ENCODE measurements at regions not wholly inside any gene's neighbourhood (a gene's known extent, or its start where the extent isn't known, plus 50 kb on each side); places are given as distances from the start of the nearest gene placed in this dataset.
"Not testable (repeated sequence)": the region's sequence is repeated elsewhere in the genome, so short reads cannot be mapped to it uniquely, and the experiment has no call there.

GRCh38 chr3:35216501-35217266 lies 422.6 kb upstream of the ARPP21 start:
- no peak for DNase-seq

- no peak for DNase-seq
Measured at GRCh38 chr3:35223632-35224394, 415.5 kb upstream of the ARPP21 start.

DNA sequence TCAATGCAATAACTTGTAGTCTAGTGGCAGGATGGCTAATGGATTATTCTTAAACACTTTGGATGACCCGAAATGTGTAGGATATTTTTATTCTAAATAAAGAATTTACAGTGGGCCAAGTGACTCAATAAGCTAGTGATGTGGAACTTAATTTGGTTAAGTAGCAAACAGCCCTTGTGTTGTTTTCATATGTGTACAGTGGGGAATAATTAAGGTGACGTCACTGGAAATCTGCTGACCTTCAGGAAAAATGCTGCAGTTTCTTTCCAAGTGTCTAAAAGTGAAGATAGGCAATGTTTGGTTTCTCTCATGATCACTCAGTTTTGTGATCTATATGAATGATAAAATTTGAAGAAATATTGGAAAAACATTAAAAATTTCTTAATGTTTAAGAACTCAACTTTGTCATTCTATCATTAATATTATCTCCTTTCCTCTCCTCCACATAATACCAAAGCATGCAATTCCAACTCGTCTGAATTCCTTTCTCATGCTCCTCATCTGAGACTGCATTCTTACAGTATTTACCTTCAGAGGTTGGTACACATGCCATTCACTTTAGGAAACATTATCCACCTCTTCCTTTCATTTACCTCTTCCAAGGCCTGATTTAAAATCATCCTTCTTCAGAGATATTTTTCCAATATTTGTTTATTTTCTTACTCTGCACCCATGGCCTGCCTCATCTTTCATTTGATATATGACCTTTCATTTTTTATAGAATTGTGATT lies 414.6 kb upstream of the ARPP21 start:
- DNase-seq = no peak

DNA sequence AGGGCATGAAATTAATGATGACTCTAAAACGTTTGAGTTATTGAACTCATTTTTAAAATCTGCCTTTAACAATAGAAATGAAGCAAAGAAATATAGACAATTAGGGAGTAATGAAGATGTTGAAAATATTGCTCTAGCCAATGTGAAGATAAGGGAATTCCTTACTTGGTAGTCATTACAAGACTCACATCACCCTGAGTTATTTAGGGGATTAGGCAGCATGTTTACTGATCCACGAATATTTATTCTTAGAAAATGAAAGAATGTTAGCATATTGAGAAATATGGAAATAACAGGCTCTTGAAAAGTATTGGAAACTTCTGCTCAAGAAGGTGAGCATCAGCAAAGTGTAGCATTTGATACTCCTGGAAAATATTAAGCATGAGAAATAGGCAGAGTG lies 398.1 kb upstream of the ARPP21 start:
- peak; percentile 2 for DNase-seq

- DNase-seq = no peak
Measured at GRCh38 chr3:35254917-35255316, 384.4 kb upstream of the ARPP21 start.

GRCh38 chr3:35257641-35258040 lies 381.7 kb upstream of the ARPP21 start:
- DNase-seq = no peak

DNA sequence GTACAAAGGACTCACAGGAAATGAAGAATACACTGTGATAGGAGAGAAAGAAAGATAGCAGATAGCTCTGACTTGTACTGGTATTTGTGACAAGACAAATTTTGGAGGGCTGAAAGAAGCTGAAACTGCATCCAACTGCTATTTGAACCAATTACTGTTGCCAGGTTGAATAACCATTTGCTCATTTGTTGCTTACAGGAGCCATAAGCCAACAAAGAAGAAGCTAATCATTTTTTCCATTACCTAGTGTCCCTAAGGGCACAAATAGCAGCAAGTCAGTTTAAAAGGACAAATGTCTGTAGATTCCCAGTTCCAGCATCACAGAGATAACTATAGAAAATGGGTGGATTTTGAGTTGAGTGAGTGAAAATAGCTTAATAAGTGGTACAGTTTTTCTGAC lies 376.9 kb upstream of the ARPP21 start:
- DNase-seq = no peak

- DNase-seq = no peak
Measured at GRCh38 chr3:35263477-35263876, 375.8 kb upstream of the ARPP21 start.

DNA sequence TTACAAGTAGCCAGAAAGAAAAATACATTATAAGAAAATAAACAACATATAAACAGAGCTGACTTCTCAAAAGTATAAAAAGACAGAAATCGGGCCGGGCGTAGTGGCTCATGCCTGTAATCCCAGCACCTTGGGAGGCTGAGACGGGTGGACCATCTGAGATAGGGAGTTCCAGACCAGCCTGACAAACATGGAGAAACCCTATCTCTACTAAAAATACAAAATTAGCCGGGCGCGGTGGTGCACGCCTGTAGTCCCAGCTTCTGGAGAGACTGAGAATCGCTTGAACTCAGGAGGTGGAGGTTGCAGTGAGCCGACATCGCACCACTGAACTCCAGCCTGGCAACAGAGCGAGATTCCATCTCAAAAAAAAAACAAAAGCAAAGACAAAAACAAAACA lies 373.3 kb upstream of the ARPP21 start:
- DNase-seq = not testable (repeated sequence)

DNA sequence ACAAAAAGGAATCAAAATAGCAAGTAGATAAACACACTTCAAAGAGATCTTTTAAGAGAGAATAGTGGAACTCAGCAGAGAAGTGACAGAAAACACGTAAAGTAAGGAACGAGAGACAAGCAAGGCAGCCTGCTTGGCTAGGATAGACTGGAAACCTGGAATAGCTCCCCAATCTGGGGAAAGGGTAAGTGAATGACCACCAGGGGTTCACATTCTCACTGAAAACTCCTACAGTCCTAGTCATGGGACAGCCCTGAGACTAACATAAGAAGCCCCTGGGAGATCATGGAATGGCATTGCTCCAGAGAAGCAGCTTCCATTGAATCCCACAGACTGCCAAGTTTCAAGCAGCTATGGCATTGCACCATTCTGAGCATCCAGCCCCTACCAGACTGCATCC lies 363.6 kb upstream of the ARPP21 start:
- no peak for DNase-seq

GRCh38 chr3:35276568-35276967 lies 362.8 kb upstream of the ARPP21 start:
- no peak for DNase-seq

DNA sequence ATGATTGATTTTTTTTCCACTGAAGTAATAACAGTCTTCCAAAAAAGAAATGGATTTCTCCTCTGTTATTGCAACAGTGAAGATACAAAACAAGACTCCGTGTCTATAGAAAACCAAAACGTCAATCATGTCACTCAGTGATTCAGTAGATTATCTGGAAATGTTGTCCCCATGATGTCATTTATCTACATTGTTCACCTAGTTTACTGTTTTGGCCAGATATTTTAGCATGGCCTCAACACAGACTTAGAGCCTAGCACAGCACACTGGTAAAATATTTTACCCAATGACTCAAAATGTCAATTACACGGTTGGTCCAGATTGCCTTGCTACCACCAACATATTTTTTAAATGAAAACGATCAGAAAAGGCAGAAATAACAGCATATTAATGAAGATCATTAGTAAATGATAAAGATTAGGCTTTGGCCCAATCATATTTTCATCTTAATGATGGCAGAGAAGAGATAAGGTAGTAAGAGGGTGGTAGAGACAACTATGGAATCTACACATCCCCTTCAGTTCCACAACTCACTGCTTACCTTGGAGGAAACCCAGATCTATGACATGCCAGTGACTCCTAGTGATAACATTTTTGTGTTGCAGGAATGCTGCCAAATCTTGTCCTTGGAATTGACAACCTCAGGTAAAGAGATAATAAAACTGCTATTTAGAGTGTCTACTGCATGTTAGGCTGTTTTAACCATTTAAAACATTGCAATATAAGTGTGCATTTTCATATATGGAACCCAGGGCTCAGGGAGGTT lies 347.7 kb upstream of the ARPP21 start:
- no peak for DNase-seq

GRCh38 chr3:35292568-35292967 lies 346.8 kb upstream of the ARPP21 start:
- DNase-seq = no peak

DNA sequence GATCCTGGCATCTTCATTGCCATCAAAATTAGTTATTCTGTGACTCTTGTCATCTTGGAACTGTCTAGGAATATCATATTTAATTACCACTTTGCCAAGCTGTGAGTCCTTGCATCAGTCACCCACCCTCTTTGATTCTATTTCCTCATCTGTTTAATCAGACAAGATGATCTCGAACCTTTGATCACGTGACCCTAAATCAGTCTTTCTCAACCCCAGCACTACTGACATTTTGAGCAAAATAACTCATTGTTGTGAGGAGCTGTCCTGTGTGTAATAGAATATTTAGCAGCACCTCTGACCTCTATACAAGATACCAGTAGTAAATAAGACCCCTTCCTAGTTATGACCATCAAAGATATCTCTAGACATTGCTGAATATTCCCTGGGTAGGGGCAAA lies 343.4 kb upstream of the ARPP21 start:
- no peak for DNase-seq

DNA sequence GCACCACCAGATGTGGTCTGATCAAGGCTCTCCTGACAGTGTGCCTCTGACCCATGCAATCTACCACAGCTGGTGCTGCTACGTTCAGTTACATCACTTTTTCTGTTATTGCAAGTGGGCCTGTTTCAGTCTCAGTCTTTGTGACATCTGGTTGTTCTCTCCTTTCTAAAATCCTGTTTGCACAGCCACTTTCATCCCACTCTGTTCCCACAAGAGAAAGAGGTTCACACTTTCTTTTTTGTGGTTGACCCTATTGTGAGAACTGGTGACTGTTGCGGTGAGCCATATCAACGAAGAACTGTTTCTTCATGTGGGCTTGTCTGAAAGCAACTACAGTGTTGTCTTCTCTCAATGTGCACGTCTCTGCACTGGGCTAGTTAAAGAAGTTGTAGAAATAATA lies 342.8 kb upstream of the ARPP21 start:
- DNase-seq = no peak

DNA sequence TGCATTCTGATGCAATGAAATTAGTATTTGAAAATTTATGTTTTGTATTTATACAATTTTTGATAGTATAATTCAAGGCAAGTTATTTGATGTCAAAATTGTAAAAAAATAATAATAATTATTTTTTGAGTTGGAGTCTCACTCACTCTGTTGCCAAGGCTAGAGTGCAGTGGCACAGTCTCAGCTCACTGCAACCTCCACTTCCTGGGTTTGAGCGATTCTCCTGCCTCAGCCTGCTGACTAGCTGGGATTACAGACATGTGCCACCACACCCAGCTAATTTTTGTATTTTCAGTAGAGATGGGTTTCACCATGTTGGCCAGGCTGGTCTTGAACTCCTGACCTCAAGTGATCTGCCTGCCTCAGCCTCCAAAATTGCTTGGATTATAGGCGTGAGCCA lies 342.4 kb upstream of the ARPP21 start:
- not testable (repeated sequence) for DNase-seq

DNA sequence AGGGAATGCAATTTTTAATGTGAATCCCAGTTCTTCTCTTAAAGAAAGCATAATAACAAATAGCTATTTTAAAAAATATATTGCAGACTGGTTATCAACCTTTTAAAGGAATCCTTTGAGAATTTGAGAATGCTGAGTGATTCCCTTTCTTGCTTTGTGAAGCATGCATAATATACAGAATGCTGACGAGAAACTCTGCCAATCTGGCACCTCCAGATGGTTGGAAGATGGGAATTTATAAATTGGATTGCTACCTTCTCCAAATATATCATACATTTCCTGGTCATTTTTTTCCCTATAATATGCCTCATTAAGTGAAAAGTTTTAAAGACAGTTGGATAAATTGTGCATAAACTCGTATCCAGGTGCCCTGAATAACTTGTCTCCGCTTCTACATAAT lies 333.9 kb upstream of the ARPP21 start:
- DNase-seq = no peak

GRCh38 chr3:35307296-35307695 lies 332.0 kb upstream of the ARPP21 start:
- DNase-seq = no peak

- DNase-seq = not testable (repeated sequence)
Measured at GRCh38 chr3:35316841-35317240, 322.5 kb upstream of the ARPP21 start.

- DNase-seq = no peak
Measured at GRCh38 chr3:35320646-35321407, 318.5 kb upstream of the ARPP21 start.

DNA sequence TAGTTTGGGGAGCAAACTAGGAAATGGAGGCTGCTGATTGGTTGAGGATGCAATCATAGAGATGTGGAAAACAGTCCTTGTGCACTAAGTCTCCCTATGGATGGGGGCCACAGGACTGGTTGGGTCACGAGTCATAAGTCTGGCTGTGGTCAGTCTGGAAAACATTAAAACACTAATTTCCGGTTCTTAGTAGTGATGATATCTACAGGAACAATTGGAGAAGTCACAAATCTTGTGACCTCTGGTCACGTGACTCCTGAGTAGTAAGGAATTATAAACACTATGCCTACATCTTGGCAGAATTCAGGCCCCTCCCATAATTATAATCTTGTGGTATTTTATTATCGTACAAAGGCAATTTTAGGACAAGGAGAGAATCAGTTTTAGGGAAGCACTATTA lies 317.3 kb upstream of the ARPP21 start:
- peak; percentile 41 for DNase-seq

- DNase-seq = no peak
Measured at GRCh38 chr3:35335703-35336102, 303.6 kb upstream of the ARPP21 start.

Data from fibroblast of skin of right biceps (primary cell).